DOHH2 (cell line): ENCODE measurements at regions not wholly inside any gene's neighbourhood (a gene's known extent, or its start where the extent isn't known, plus 50 kb on each side); places are given as distances from the start of the nearest gene placed in this dataset.

Experiments
- CTCF ChIP-seq: fragments of 200-600 bp; sonication (generic); IDR thresholded peaks from one replicate; pipeline ENCODE4 v1.5.1; 2014; ENCODE audit warnings: antibody characterized with exemption, mild to moderate bottlenecking, low read depth, low read length; ENCODE audit not compliant: poor library complexity, severe bottlenecking
- EZH2phosphoT487 ChIP-seq: fragments of 200-600 bp; sonication (generic); IDR thresholded peaks from 2 replicates; pipeline ENCODE4 v1.6.1; 2017; ENCODE audit warnings: borderline replicate concordance, mild to moderate bottlenecking, antibody characterized with exemption, low read length, moderate library complexity, mixed read lengths

- no peak for TF ChIP-seq CTCF
- no peak for TF ChIP-seq EZH2phosphoT487
These were observed 65.6 kb downstream of the TMEM17 start for GRCh38 chr2:62440281-62440946.
